ENCODE measurements at regions not wholly inside any gene's neighbourhood (a gene's known extent, or its start where the extent isn't known, plus 50 kb on each side); places are given as distances from the start of the nearest gene placed in this dataset.

- no peaks in the 10 kb centered on the region for H3K9me3 ChIP-seq (ENCODE audit: control insufficient read depth, low read depth, low read length)
- FAIRE-seq (no peak), DNase-seq (ENCODE audit: low read depth, low spot score) (no peak)
- no peak overlapping the region for H3K9ac ChIP-seq (ENCODE audit: control insufficient read depth, extremely low read depth, insufficient read depth, low read length)
- no peaks in the 10 kb centered on the region for H3K4me1 ChIP-seq (ENCODE audit: control insufficient read depth, extremely low read depth, insufficient read depth, low read length)
- TF ChIP-seq EZH2 (IDR thresholded peaks at IDR 0.05; ENCODE audit: low read length) (no peak), CTCF (optimal IDR thresholded peaks at IDR 0.05 in 1 of 3, IDR thresholded peaks at IDR 0.05 in 1 of 3, conservative IDR thresholded peaks at IDR 0.05 in 1 of 3; ENCODE audit: extremely low read depth in 1 of 3, insufficient read depth in 2 of 3, low read length in 3 of 3) (no peak)
- H3K27ac ChIP-seq (ENCODE audit: control insufficient read depth, insufficient read depth, low read length), result no peak overlapping the region
- no peaks in the 10 kb centered on the region for H4K20me1 ChIP-seq (ENCODE audit: control insufficient read depth, extremely low read depth, insufficient read depth, low read length)
- dilution Hi-C loops (cut with MboI; ENCODE audit: extremely low pct_ligation_motif_present, low sequenced_read_pairs), result no loop called here
- no peaks in the 10 kb centered on the region for H3K27me3 ChIP-seq (ENCODE audit: control insufficient read depth, extremely low read depth, insufficient read depth, low read length)
- H3K4me2 ChIP-seq (ENCODE audit: control insufficient read depth, extremely low read depth, insufficient read depth, low read depth, low read length), result no peak overlapping the region
- no peak overlapping the region for H2AFZ ChIP-seq (ENCODE audit: control insufficient read depth, low read length)
- H3K4me3 ChIP-seq (ENCODE audit: control insufficient read depth in 2 of 3, extremely low read depth in 1 of 3, insufficient read depth in 2 of 3, low read depth in 1 of 3, low read length in 3 of 3), result no peak overlapping the region
- H3K36me3 ChIP-seq (ENCODE audit: control insufficient read depth in 2 of 2, extremely low read depth in 1 of 2, insufficient read depth in 2 of 2, low read length in 2 of 2), result no peaks in the 10 kb centered on the region
- no peaks in the 10 kb centered on the region for H3K79me2 ChIP-seq (ENCODE audit: control insufficient read depth, insufficient read depth, low read length)
- H3K9me1 ChIP-seq (ENCODE audit: control insufficient read depth, extremely low read depth, insufficient read depth, low read length), result no peaks in the 10 kb centered on the region
These were observed 77.8 kb downstream of the RDH14 start for GRCh38 chr2:18482666-18483065.

DNA sequence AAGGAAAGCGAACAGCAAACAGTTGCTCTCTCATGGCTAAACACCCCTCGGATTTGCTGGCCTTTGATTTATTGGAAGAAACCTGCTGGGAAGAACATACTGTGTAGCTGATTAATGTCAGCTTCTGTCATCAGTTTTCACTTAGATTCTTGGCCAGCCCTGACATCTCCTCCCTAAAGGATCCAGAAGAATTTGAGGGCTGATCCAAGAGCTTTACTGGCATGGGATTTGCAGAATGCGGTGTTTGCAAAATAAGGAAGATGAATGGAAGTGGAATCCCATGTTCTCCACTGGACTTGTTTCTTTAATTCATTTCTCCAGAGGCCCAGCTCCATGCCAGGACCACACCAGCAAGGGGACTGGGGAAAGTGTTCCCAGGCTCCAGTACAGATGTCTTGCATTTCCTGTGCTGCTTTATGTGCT lies 80.5 kb downstream of the RDH14 start:
- DNase-seq (ENCODE audit: low read depth, low spot score) (no peak), FAIRE-seq (no peak)
- no peaks in the 10 kb centered on the region for H3K4me1 ChIP-seq (ENCODE audit: control insufficient read depth, extremely low read depth, insufficient read depth, low read length)
- no peak overlapping the region for H2AFZ ChIP-seq (ENCODE audit: control insufficient read depth, low read length)
- no peak overlapping the region for H3K4me3 ChIP-seq (ENCODE audit: control insufficient read depth in 2 of 3, extremely low read depth in 1 of 3, insufficient read depth in 2 of 3, low read depth in 1 of 3, low read length in 3 of 3)
- H3K9ac ChIP-seq (ENCODE audit: control insufficient read depth, extremely low read depth, insufficient read depth, low read length), result no peak overlapping the region
- no peaks in the 10 kb centered on the region for H3K9me3 ChIP-seq (ENCODE audit: control insufficient read depth, low read depth, low read length)
- no peaks in the 10 kb centered on the region for H3K27me3 ChIP-seq (ENCODE audit: control insufficient read depth, extremely low read depth, insufficient read depth, low read length)
- no peak overlapping the region for H3K27ac ChIP-seq (ENCODE audit: control insufficient read depth, insufficient read depth, low read length)
- H3K9me1 ChIP-seq (ENCODE audit: control insufficient read depth, extremely low read depth, insufficient read depth, low read length), result no peaks in the 10 kb centered on the region
- dilution Hi-C loops (cut with MboI; ENCODE audit: extremely low pct_ligation_motif_present, low sequenced_read_pairs), result no loop called here
- no peaks in the 10 kb centered on the region for H3K36me3 ChIP-seq (ENCODE audit: control insufficient read depth in 2 of 2, extremely low read depth in 1 of 2, insufficient read depth in 2 of 2, low read length in 2 of 2)
- no peaks in the 10 kb centered on the region for H4K20me1 ChIP-seq (ENCODE audit: control insufficient read depth, extremely low read depth, insufficient read depth, low read length)
- H3K79me2 ChIP-seq (ENCODE audit: control insufficient read depth, insufficient read depth, low read length), result no peaks in the 10 kb centered on the region
- no peak overlapping the region for H3K4me2 ChIP-seq (ENCODE audit: control insufficient read depth, extremely low read depth, insufficient read depth, low read depth, low read length)
- TF ChIP-seq EZH2 (IDR thresholded peaks at IDR 0.05; ENCODE audit: low read length) (no peak), CTCF (optimal IDR thresholded peaks at IDR 0.05 in 1 of 3, IDR thresholded peaks at IDR 0.05 in 1 of 3, conservative IDR thresholded peaks at IDR 0.05 in 1 of 3; ENCODE audit: extremely low read depth in 1 of 3, insufficient read depth in 2 of 3, low read length in 3 of 3) (no peak)

Measured in keratinocyte (primary cell).